MCF 10A (cell line): ENCODE measurements at regions not wholly inside any gene's neighbourhood (a gene's known extent, or its start where the extent isn't known, plus 50 kb on each side); places are given as distances from the start of the nearest gene placed in this dataset.
A peak's percentile ranks its signal among the peaks of the same experiment; 100 is the strongest.

ENCODE experiments used
- BruUV-seq: library from RNA; stranded (reverse); fragments of 400-500 nt; replicated peaks from 2 replicates; lab custom pipeline; 2021; lab: Mats Ljungman, UMichigan
- CTCF ChIA-PET: fragments of 300-600 bp; sonication (Branson Sonifier 250); formaldehyde crosslinking; extraction: SDS; loops from one replicate; lab custom pipeline; 2021; ENCODE audit warnings: antibody characterized with exemption, inconsistent platforms; lab: Yijun Ruan, JAX
- POLR2A ChIA-PET: fragments of 300-600, 350-650 bp; sonication (Branson Sonifier 250); formaldehyde crosslinking; extraction: SDS; loops from one replicate; lab custom pipeline; 2020; ENCODE audit warnings: antibody characterized with exemption, inconsistent platforms; lab: Yijun Ruan, JAX
- DNase-seq: peaks from one replicate; pipeline ENCODE4 v3.0.0-alpha.2; 2018; ENCODE audit not compliant: unreplicated experiment
- H3K27ac Mint-ChIP-seq: one replicate; pipeline ENCODE4 v1.8.0; 2022; ENCODE audit warnings: mild to moderate bottlenecking, low read depth, mixed read lengths; ENCODE audit not compliant: unreplicated experiment
- H3K27me3 Mint-ChIP-seq: one replicate; pipeline ENCODE4 v1.8.0; 2022; ENCODE audit warnings: mixed read lengths; ENCODE audit not compliant: insufficient read depth, unreplicated experiment
- H3K36me3 Mint-ChIP-seq: one replicate; pipeline ENCODE4 v1.8.0; 2022; ENCODE audit warnings: mild to moderate bottlenecking, moderate library complexity, mixed read lengths; ENCODE audit not compliant: insufficient read depth, unreplicated experiment
- H3K4me1 Mint-ChIP-seq: one replicate; pipeline ENCODE4 v1.8.0; 2022; ENCODE audit warnings: mixed read lengths; ENCODE audit not compliant: insufficient read depth, unreplicated experiment
- H3K4me3 Mint-ChIP-seq: one replicate; pipeline ENCODE4 v1.8.0; 2022; ENCODE audit warnings: mild to moderate bottlenecking, moderate library complexity, mixed read lengths; ENCODE audit not compliant: unreplicated experiment
- H3K9me3 Mint-ChIP-seq: one replicate; pipeline ENCODE4 v1.8.0; 2022; ENCODE audit warnings: mixed read lengths; ENCODE audit not compliant: unreplicated experiment
- intact Hi-C: fragments of 100-400 bp; cut with micrococcal nuclease; formaldehyde crosslinking; loops from 2 replicates; pipeline ENCODE4 v1.14.1; 2022
- TF ChIP-seq, protein P1 (sequence below): fragments of 200-600 bp; IDR thresholded peaks from one replicate; pipeline ENCODE4 v1.8.0; 2022; ENCODE audit warnings: antibody characterized with exemption, mild to moderate bottlenecking; ENCODE audit not compliant: unreplicated experiment

DNA sequence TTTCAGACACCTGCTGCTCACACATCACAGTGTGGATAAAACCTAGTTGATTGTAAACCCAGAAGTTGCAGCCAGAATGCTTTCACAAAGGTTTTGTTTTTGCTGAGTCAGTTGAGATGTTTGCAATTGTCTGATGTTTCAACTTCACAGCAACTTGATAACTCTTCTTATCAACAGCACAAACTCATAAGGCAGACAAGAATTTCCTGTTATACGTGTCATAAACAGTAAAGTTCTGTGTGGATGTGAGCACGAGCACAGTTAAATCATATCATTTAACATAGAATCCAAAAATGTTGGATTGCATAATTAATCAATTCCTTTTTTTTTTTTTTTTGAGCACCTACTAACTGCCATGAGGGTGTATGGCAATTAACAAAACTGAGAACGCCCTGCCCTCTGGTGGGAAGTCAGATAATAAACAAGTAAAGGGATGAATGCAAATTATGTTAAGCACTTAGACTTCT is 512.2 kb downstream of the PDHA2 start:
- ChIA-PET CTCF (interaction anchor here (0.6 to 2.9 kb wide), 19 partner anchors 9 to 1306 kb away, joined by 3 to 17 read pairs (median 3); no protein-coding TSS in a partner anchor), POLR2A (interaction anchor here (1.0 kb wide), 1 partner anchor 841 kb away, joined by 3 read pairs; no protein-coding TSS in a partner anchor)
- Mint-ChIP-seq H3K4me1 (peaks cover 8% of the 10 kb centered on the region), H3K9me3 (no peaks in the 10 kb centered on the region), H3K27me3 (no peaks in the 10 kb centered on the region), H3K4me3 (no peak overlapping the region), H3K36me3 (no peaks in the 10 kb centered on the region), H3K27ac (no peak overlapping the region)
- TF ChIP-seq, protein P1, sequence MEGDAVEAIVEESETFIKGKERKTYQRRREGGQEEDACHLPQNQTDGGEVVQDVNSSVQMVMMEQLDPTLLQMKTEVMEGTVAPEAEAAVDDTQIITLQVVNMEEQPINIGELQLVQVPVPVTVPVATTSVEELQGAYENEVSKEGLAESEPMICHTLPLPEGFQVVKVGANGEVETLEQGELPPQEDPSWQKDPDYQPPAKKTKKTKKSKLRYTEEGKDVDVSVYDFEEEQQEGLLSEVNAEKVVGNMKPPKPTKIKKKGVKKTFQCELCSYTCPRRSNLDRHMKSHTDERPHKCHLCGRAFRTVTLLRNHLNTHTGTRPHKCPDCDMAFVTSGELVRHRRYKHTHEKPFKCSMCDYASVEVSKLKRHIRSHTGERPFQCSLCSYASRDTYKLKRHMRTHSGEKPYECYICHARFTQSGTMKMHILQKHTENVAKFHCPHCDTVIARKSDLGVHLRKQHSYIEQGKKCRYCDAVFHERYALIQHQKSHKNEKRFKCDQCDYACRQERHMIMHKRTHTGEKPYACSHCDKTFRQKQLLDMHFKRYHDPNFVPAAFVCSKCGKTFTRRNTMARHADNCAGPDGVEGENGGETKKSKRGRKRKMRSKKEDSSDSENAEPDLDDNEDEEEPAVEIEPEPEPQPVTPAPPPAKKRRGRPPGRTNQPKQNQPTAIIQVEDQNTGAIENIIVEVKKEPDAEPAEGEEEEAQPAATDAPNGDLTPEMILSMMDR: peak; percentile 37
- intact Hi-C loops: loop anchor here (1.0 to 10.0 kb wide), 6 partner anchors 659 to 1635 kb away; no protein-coding TSS in a partner anchor
- BruUV-seq: no TSS peak
- DNase-seq: peak; percentile 60

DNA sequence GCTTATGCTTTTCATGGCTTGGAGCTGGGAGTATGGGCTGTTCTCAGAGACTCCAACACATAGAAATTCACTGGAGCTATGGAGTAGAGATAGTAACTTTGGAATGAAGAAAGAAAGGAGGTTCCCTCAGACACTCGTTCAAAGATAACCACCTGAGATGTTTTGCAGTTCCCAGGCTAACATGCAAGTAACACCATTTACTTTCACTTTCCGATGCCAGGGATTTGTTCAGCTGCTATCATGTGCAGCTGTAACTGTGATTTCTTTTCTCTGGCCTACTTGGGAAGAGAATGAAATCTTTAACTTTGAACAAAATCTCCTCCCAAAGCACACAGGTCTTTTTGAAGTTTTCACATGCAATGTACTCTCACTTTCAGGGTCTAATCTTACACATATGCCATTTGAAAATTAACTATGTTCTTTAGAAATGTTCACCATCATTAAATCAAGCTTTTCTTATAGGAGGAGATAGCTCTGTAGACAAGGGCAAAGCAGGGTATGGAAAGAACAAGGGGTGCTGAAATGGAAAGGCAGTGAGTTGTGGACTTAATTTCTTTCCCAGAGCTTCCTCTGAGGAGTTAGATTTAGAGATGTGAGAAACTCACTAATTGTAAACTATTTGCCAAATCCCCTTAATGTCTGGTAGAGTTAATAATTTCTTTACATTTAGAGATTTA is 514.3 kb downstream of the PDHA2 start:
- BruUV-seq: no TSS peak
- POLR2A ChIA-PET: interaction anchor here (0.6 to 0.7 kb wide), 2 partner anchors 122 to 269 kb away, joined by 3 read pairs; no protein-coding TSS in a partner anchor
- CTCF ChIA-PET: interaction anchor here (0.6 to 2.9 kb wide), 11 partner anchors 11 to 1348 kb away, joined by 3 to 15 read pairs (median 3); no protein-coding TSS in a partner anchor

GRCh38 chr4:96355414-96355813 is 515.5 kb downstream of the PDHA2 start:
- Mint-ChIP-seq H3K36me3 (no peaks in the 10 kb centered on the region), H3K4me3 (no peak overlapping the region), H3K27me3 (no peaks in the 10 kb centered on the region), H3K9me3 (no peaks in the 10 kb centered on the region), H3K4me1 (peaks cover 9% of the 10 kb centered on the region), H3K27ac (no peak overlapping the region)
- DNase-seq: no peak
- CTCF ChIA-PET: interaction anchor here (0.6 to 1.7 kb wide), 3 partner anchors 386 to 1124 kb away, joined by 3 to 7 read pairs (median 3); no protein-coding TSS in a partner anchor
- intact Hi-C loops: loop anchor here (10.0 kb wide), 1 partner anchor 799 kb away; no protein-coding TSS in a partner anchor
- no TSS peak for BruUV-seq
- POLR2A ChIA-PET: no interaction called here
- TF ChIP-seq, protein P1: no peak

More for the DNA sequence above, 514.3 kb downstream of the PDHA2 start:
- intact Hi-C loops: loop anchor here (10.0 kb wide), 1 partner anchor 801 kb away; no protein-coding TSS in a partner anchor
- peak; percentile 8 for DNase-seq
- H3K4me3 Mint-ChIP-seq: no peak overlapping the region
- H3K27me3 Mint-ChIP-seq: no peaks in the 10 kb centered on the region
- H3K4me1 Mint-ChIP-seq: peaks cover 8% of the 10 kb centered on the region
- H3K27ac Mint-ChIP-seq: no peak overlapping the region
- TF ChIP-seq, protein P1: no peak
- no peaks in the 10 kb centered on the region for H3K36me3 Mint-ChIP-seq
- no peaks in the 10 kb centered on the region for H3K9me3 Mint-ChIP-seq
